ENCODE measurements at regions not wholly inside any gene's neighbourhood (a gene's known extent, or its start where the extent isn't known, plus 50 kb on each side); places are given as distances from the start of the nearest gene placed in this dataset.
"Not testable (repeated sequence)": the region's sequence is repeated elsewhere in the genome, so short reads cannot be mapped to it uniquely, and the experiment has no call there.

DNA sequence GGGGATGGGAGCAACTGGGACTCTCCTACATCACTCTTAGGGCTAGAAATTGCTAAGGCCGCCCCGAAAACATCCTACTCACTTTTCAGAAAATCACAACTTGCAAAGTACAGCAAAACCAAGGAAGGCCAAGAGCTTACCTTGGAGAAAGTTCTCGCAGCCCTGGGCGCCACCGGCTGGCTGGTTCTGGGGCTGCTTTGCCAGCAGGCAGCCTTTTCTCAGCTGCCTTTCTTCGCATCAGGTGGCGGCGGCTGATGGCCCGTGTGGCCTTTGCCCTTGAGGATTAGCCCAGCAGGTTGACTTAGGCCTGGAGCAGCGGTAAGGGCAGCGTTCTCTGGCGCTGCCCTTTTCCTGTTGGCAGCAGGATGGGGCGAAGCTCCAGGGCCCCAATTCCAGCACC lies 77.3 kb upstream of the THOC3 start:
- not testable (repeated sequence) for DNase-seq (ENCODE audit: low read depth); H3K4me3 ChIP-seq (replicated peaks; ENCODE audit: low read depth, low read length)

DNA sequence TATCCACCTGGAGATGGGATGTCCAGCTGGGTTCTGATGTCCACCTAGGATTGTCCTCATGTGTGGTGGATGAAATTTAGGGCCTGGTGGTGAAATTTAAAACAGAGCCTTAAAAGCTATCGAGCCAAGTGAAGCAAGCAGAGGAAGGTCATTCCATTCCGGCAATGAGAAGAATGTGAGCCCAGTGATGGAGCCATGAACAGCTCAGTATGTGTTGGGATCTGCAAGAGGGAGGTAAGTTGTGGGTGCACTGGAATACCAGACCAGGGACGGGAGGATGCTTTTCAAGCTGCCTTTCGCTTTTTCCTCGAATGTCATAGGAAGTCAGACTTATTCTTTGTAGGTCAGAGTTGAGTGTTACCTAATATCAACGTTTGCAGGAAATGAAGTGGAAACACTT lies 80.6 kb upstream of the THOC3 start:
- not testable (repeated sequence) for DNase-seq (ENCODE audit: low read depth); H3K4me3 ChIP-seq (replicated peaks; ENCODE audit: low read depth, low read length)

DNA sequence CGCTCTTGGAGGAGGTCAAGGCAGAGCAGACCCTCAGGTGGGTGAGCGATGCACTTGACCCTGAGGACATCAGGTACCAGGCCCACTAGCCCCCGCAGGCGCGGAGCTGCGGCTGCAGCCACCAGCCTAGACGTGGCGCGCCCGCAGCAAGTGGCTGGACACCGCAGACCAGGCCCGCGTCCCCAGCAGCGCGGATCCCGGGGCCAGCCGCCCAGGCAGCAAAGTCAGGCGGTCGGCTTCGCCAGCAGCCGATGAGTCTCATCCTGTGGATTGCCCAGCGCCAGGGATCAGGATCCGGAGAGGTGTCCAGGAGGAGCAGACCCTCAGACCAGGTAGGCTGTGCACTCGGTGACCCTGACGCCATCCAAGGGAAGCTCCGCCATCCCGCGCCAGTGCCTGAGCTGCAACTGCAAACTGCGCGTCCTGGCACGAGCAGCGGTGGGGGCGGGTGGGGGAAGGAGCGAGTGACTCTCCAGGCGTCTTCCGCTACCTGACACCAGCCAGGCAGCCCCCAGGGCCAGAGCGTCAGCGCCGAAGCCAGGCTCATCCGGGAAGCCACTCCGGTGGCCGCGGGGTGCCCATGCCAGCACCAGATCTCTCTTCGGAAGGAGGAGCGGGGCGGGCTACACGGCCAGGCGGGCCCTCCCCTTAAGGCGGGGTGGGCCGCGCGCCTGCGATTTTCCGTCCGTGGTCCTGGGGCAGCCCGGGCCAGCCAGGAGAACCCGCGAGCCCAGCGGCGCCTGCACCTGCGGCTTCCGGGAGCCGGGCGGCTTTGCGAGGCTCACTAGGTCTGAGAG lies 92.6 kb upstream of the THOC3 start:
- not testable (repeated sequence) for H3K4me3 ChIP-seq (replicated peaks; ENCODE audit: low read depth, low read length); DNase-seq (ENCODE audit: low read depth)

DNA sequence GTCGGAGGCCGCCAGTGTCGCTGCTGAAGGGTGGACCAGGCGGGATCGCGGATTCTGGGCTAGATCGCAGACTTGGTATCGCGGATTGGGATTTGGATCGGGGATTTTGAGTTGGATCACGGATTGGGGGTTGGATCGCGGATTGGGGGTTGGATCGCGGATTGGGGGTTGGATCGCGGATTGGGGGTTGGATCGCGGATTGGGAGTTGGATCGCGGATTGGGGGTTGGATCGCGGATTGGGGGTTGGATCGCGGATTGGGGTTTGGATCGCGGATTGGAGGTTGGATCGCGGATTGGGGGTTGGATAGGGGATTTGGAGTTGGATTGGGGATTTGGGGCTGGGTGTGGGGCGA lies 93.1 kb upstream of the THOC3 start:
- H3K4me3 ChIP-seq (replicated peaks; ENCODE audit: low read depth, low read length); DNase-seq (ENCODE audit: low read depth): not testable (repeated sequence)

DNA sequence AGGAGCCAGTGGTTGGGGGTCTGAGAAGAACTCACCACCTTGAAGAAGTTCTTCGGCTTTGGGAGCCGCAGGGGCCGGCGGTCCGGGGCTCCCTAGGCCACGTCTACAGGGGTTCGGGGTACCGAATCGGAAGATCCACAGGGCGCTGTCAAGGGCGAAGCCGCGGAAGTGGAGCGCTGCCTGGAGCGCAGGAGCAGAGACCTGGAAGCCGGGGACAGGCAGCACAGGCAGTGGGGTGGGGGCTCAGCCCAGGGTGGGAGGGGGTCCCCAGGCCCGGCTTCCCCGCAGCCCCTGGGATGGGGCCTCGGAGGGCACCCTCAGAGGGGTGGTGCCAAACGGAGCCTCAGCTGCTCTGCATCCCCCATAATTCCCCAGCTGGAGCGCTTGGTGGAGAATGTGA lies 93.5 kb upstream of the THOC3 start:
- DNase-seq (ENCODE audit: low read depth): not testable (repeated sequence)

DNA sequence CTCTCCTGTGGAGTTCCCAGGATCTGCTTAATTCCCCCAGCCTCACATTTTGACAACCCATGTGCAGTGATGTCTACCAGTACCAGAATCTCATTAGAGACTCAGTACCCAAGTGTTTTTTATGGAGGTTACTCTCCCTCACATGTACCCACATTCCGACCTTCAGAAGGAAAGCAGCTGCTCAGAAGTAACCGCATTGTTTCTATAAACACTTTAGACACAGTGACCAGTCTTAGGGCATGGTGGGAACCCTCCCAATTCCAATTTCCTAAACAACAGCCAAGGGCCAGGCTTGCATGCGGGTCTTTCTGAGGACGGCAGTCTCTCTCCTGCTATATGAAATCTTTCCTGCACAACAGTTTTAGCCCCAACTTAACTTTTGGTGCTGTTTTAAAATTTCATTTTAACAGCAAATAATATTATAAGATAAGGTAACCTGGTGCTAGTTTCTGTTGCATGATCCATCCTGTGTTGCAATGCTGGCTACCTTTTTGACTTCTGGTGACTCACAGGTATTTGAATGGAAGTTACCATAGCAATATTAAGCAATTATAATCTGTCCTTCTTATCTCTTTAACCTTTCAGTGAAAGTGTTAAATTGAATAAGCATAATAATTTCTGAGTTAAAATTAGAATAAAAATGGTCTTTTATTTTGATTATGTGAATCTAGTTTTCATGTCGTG lies 98.3 kb upstream of the THOC3 start:
- H3K4me3 ChIP-seq (replicated peaks; ENCODE audit: low read depth, low read length); DNase-seq (ENCODE audit: low read depth): not testable (repeated sequence)

More for the DNA sequence above, 93.5 kb upstream of the THOC3 start:
- H3K4me3 ChIP-seq (replicated peaks; ENCODE audit: low read depth, low read length): not testable (repeated sequence)

DNA sequence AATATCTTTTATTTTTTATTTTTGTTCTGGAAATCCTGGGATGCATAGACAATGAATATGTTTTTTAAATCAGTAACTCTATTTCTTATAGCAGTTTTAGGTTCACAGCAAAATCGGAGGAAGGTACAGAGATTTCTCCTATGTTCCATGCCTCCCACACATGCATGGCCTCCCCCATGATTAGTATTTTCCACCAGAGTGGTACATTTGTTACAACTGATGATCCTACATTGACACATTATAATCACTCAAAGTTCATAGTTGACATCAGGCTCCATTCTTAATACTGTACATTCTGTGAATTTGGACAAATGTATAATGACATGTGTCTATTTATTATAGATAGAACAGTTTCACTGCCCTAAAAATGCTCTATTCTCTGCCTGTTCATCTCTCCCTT lies 99.0 kb upstream of the THOC3 start:
- not testable (repeated sequence) for DNase-seq (ENCODE audit: low read depth)

DNA sequence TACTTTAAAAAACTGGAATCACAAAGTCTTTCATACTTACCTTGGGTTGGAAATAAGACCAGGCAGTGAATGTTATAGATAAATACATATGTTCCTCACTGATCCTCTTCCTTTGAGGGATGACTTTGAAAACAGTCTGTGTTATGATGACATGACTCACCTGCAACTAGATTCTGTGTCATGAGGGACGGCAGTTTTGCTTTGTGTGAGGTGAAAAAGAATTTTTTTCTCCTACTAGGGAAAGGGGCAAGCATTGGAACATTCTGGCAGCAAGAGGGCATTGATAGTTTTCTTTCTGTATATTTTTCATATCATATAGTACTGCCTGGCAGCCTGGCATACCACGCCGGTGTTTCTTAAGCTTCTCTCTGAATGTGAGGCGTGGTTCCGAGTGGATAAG lies 99.8 kb upstream of the THOC3 start:
- not testable (repeated sequence) for DNase-seq (ENCODE audit: low read depth); H3K4me3 ChIP-seq (replicated peaks; ENCODE audit: low read depth, low read length)

More for the DNA sequence above, 99.0 kb upstream of the THOC3 start:
- H3K4me3 ChIP-seq (replicated peaks; ENCODE audit: low read depth, low read length): not testable (repeated sequence)

DNA sequence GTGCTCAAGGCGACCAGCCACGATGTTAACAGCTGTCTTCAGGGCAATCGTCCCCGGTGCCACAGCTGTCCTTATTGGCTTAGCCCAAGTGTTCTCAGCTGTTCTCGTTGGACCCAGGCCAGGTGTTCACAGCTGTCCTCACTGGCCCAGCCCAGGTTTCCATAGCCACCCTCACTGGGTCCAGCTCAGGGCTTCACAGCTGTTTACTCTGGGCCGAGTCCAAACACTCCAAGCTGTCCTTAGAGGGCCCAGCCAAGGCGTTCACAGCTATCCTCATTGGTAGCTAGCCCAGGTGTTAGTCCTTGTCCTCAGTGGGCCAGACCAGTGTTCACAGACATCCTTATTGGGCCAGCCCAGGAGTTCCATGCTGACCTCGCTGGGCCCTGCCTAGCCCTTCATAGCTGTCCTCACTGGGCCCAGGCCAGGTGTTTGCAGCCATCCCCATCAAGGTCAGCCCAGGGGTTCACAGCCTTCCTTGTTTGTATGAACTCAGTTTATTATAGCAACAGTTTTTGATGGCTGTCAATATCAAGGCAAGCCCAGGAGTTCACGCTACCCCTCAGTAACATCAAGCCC lies 106.0 kb upstream of the THOC3 start:
- H3K4me3 ChIP-seq (replicated peaks; ENCODE audit: low read depth, low read length); DNase-seq (ENCODE audit: low read depth): not testable (repeated sequence)

DNA sequence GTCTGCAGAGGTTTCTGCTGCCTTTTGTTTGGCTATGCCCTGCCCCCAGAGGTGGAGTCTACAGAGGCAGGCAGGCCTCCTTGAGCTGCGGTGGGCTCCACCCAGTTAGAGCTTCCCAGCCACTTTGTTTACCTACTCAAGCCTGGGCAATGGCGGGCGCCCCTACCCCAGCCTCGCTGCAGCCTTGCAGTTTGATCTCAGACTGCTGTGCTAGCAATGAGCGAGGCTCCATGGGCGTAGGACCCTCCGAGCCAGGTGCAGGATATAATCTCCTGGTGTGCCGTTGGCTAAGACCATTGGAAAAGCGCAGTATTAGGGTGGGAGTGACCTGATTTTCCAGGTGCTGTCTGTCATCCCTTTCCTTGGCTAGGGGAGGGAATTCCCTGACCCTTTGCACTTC lies 115.6 kb upstream of the THOC3 start:
- DNase-seq (ENCODE audit: low read depth); H3K4me3 ChIP-seq (replicated peaks; ENCODE audit: low read depth, low read length): not testable (repeated sequence)

DNA sequence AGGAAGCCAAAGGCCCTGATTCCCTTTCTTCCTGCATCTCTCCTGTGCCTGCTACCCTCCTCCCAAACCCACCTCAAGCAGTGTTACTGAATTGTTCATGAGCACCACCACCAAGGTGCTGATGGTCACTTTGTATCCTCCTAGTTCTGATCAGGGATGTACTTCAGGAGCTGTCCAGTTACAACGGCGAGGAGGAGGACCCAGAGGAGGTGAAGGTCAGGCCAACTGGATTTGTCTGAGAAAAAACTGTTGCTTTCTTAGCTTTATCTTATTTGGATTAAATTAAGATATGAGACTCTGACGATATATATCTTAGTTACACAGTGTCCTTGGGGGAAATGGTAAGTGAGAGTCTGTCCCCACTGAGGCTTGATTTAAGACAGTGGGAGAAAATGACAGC lies 135.0 kb upstream of the THOC3 start:
- not testable (repeated sequence) for DNase-seq (ENCODE audit: low read depth); H3K4me3 ChIP-seq (replicated peaks; ENCODE audit: low read depth, low read length)

DNA sequence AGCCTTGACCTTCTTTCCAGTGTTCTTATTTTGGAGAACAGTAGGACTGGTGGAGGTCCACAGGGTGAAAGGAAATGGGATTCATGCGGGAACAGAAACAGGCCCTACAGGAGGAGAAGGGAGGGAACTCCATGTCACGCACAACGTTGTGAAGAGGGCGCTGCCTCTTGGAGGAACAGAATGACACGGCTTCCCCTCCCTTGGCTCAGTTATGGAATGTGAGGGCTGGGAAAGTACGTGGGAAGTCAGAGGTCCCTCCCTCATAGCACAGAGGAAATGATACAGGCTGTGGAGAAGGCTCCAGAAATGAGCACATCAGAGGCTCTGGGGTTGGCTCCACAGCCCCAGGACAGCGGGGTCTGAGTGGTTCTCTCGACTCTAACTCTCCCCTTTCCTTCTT lies 125.3 kb upstream of the SIMC1 start:
- not testable (repeated sequence) for H3K4me3 ChIP-seq (replicated peaks; ENCODE audit: low read depth, low read length); DNase-seq (ENCODE audit: low read depth)

DNA sequence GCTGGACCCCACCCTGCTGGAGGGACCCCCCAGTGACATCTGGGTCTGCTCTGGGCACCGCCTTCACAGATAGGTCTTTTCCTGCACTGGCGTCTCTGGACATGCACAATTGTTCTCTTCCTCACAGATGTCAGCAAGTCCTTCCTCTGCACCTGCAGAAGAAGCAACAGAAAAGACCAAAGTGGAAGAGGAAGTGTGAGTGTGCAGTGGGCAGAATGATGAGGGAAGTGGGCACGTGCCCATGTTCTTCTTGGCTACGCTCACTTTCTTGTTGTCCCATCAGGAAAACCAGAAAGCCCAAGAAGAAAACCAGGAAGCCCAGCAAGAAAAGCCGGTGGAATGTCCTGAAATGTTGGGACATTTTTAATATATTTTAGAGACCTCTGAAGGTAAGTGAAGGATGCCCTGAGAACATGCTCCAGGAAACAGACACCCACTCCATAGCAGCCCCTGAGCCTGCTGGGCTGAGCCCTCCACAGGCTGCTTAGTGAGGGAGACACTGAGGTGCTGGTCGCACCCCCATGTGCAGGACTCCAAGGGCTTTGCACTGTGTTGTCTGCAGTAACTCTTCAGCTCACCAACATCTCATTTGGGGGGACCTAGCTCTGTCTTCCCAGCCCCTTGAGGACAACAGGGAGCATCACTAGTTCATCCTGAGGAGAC lies 124.4 kb upstream of the SIMC1 start:
- not testable (repeated sequence) for DNase-seq (ENCODE audit: low read depth); H3K4me3 ChIP-seq (replicated peaks; ENCODE audit: low read depth, low read length)

DNA sequence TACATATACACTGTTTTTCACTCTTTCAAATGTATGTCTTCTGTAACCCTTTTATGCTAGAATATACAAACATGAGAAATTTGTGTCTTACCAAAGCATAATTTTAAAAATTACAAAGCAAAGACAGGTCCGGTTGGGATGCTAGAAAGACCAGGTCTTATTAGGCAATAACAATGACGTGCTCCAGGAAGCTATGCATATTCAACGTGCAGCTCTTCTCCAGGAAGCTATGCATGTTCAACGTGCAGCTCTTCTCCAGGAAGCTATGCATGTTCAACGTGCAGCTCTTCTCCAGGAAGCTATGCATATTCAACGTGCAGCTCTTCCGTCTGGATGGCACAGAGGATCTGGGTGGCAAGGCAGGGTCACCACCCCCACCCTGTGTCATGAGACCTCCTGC lies 123.4 kb upstream of the SIMC1 start:
- not testable (repeated sequence) for H3K4me3 ChIP-seq (replicated peaks; ENCODE audit: low read depth, low read length); DNase-seq (ENCODE audit: low read depth)

DNA sequence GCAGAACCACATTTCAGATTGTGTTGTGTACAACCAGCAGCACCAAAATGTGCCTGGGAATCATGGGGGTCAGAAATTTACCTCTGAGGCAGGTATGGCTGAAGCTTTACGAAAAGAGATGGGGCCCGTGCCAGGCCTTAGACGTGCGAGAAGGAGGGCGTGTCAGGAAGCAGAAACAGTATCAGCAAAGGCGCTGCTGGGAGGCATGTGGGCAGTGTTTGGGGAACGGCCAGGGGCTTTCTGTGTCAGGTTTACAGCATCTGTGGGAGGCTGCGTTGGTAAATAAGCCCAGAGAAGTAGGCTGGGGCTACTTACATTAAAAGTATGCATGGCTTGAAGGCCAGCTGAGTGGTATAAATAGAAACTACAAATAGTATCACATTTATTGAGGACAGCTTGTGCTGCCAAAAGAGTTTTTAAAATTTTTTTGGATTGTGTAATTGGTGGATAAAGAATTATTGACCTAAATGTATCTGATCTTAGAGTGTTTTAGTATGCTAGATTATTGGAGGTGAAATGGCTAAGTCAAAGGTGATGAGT lies 120.5 kb upstream of the SIMC1 start:
- H3K4me3 ChIP-seq (replicated peaks; ENCODE audit: low read depth, low read length); DNase-seq (ENCODE audit: low read depth): not testable (repeated sequence)

DNA sequence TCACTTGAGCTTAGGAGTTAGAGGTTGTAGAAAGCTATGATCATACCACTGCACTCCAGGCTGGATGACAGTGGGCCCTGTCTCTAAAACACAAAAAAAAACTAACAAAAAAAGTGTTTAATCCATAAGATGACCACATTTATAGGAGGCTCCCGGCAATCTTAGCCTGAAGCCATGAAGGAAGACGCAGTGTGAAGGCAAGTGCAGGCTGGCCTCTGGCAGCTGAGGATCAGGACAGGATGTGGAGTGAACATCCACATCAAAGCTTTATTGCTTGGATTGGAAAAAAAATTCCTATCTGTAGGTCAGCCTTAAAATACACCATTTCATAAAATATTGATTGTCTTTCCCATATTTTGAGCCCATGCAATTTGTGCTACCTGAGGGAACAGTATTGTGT lies 115.9 kb upstream of the SIMC1 start:
- not testable (repeated sequence) for H3K4me3 ChIP-seq (replicated peaks; ENCODE audit: low read depth, low read length); DNase-seq (ENCODE audit: low read depth)

DNA sequence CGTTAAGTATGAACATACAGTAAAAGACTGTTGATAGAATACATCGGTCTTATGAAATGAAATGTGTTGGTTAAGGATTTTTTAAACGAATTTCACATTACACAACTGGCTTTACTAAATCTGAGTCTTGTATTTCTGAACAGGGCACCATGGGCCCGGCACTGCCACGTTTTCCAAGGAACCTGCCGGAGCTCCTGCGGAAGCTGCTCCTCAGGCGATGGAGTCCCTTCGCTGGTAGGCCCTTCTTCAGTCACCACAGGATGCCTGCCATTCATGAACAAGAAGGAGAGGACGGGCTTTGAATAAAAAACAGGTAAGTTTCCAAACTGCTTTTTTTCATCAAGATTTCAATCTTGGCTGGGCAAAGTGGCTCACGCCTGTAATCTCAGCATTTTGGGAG lies 114.1 kb upstream of the SIMC1 start:
- H3K4me3 ChIP-seq (replicated peaks; ENCODE audit: low read depth, low read length); DNase-seq (ENCODE audit: low read depth): not testable (repeated sequence)

Data from fibroblast of pulmonary artery (primary cell).